DMS 273 (cell line): ENCODE measurements at regions not wholly inside any gene's neighbourhood (a gene's known extent, or its start where the extent isn't known, plus 50 kb on each side); places are given as distances from the start of the nearest gene placed in this dataset.
"Not testable (repeated sequence)": the region's sequence is repeated elsewhere in the genome, so short reads cannot be mapped to it uniquely, and the experiment has no call there.

Experiments used
- DNase-seq: peaks from one replicate; lab custom pipeline; 2025; ENCODE audit not compliant: unreplicated experiment; lab: John Stamatoyannopoulos, UW

DNA sequence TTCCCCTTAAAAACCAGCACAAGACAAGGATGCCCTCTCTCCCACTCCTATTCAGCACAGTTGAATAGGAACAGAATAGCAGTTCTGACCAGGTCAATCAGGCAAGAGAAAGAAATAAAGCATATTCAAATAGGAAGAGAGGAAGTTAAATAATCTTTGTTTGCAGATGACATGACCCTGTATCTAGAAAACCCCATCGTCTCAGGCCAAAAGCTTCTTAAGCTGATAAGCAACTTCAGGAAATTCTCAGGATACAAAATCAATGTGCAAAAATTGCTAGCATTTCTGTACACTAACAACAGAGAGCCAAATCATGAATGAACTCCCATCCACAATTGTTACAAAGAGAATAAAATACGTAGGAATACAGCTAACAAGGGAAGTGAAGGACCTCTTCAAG lies 394.1 kb upstream of the NFIA start:
- not testable (repeated sequence) for DNase-seq

DNA sequence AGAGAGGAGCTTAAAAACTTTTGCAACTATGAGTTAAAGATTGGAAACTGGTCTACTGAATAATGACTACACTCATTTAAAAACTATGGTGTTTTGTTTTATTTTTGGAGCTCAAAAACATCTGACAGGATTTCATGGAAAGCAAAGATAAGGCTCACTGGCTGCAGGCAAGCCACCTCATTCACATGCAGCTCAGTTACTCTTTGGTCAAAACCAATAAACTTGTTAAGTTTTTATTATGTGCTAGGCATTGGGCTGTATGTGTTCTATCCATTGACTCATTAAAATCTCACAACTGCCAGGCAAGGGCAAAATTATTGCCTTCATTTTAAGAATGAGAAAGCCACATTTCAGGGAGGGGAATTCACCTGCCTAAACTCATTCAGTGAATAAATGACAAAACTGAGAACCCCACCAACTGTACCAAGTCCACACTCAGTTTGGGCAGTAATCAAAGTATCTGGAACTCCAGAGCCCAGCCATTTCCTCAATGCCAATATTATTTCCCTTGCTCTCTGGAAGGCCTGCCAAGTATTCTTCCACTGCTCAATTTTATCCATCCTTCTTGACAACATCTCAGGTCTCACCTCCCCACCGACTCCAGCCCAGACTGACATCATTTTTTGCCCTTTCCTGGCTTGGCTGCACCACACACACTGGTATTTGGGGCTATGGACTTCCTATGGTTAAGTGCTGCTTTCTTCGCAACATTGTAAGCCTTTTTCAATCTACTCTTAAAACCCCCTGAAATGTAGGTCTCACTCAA lies 401.1 kb upstream of the NFIA start:
- DNase-seq: no peak

DNA sequence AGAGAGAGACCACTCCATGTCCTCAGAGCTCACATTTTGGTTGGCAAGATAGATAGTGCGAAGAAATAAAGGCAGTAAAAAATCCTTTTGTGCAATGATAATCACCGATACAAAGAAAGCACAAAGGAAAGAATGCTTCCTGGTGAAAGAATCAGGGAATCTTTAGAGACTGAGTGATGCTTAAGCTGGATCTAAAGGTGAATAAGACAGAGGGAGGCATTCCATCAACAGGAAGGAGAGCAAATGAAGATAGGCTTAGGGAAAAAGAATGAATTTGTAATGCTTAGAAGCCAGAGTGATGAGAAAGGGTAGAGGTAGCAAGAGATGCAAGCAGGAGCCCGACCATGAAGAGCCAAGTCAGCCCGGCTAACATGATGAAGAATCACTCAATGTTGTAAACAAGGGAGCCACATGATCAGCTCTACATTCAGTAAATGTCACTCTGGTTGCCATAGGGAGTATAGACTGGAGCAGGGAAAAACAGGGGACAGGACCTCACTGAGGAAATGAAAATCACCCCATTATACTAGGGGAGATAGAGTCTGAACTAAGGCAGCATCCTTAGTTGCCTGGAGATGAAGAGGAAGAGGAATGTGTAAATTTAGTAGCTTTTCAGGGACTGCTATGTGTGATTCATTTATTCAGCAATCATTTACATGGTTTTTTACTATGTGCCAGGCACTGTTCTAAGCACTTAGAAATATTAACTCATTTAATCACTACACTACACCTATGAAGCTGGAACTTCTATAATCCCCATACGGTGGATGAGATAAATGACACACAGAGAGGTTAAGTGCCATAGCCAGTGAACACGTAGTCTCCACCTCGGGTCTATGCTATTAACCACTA lies 402.6 kb upstream of the NFIA start:
- no peak for DNase-seq

DNA sequence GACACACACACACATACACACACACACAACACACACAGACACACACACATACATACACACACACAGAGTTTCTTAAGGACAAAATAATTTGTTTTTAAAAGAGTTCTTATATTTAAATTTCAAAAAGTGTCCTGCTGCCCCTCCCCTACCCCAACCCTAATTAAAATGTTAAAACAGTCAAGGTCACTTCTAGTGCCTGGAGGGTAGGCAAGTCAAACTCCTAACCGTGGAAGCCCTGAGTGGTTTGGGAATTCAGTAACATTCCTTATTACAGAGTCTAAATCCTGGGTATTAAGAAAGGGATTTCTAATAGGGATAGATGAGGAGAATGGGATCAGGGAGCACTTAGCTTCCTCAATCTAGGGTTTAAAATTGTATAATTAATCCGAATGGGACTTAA lies 403.6 kb upstream of the NFIA start:
- no peak for DNase-seq

DNA sequence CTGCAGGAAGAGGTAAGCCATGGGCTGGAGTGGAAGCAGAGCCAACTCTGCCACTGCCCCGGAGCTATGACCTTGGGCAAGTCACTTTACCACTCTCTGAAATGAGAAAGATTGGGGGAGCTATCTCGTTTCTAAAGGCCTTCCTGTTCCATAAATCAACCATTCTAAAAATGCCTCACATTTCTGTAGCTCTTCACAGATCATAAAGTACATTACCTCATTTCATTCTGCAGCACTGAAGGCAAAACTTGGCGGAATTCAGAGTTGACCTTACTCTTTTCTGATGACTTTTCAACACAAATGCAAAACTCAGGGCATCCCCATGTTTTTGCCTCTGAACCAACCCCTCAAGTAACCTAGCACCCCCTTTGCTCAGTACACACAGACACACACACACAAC lies 404.0 kb upstream of the NFIA start:
- no peak for DNase-seq

DNA sequence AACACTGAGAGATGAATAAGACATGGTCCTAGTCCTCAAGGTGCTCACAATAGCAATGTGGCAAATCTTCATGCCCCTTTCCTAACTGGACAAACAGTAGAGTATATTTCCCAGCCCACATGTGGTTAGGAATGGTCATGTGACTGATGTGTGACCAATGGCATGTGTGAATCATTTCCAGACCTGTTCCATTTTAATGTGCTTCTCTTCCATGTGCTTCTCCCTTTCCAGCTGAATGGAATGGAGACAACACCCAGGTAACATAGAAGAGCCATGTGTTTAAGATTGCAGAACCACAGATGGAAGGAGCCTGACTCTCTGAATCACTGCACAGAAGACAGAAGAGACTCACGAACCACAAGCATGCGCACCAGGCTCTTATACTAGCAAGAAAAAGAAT lies 409.9 kb upstream of the NFIA start:
- DNase-seq: no peak

DNA sequence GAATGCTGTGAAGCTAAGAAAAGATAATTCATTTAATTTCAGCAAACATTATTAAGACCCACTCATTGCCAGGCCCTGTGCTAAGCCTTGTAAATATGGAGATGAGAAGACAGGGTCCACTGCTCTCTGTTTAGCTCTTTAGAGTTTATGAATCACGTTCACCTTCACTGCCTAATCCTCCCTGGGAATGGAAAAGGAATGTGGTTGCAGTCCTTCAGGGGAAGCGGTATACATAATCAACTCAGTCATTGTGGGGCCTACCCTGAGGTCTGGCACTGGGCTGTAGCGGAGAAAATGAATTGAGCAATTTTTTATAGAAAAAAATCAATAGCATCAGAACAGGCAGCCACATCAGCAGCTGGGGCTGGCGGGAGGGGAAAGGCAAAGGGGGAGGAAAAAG lies 412.1 kb upstream of the NFIA start:
- no peak for DNase-seq

DNA sequence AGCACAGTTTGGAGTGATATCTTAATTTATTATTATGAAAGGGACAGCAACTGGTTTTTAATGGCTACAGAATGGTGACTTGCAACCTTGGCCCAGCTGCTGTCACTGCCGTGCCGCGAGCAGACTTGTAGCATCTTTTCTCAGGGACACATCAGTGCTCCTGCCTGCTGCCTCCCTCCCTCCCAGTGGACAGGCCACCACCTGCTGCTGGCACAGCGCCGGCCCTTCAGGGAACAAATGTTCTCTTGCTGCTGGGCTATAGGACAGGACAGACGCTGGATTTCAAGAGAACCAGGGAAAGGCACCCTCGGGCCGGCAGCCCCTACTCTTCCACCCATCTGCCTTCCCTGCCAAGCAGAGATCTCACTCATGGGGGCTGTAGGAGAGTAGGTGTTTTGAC lies 413.8 kb upstream of the NFIA start:
- peak; percentile 23 for DNase-seq

DNA sequence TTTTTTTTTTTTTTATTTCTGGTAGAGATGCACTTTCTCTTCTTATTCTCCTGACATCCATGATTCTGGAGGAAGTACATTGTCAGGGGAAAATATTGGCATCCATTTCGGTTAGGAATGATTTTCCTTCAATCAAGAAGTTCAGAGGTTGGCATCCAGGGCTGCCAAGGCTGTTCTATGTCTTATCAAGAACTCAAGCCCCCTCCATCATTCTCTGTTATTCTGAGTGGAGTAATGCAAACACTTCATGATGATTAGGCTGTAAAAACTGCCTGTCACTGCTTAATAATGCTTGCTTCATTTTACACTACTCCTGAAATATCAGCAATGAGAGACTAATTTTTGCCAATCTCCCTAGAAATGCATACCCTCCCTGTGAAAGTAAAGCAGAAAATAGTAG lies 417.1 kb upstream of the NFIA start:
- DNase-seq: no peak

DNA sequence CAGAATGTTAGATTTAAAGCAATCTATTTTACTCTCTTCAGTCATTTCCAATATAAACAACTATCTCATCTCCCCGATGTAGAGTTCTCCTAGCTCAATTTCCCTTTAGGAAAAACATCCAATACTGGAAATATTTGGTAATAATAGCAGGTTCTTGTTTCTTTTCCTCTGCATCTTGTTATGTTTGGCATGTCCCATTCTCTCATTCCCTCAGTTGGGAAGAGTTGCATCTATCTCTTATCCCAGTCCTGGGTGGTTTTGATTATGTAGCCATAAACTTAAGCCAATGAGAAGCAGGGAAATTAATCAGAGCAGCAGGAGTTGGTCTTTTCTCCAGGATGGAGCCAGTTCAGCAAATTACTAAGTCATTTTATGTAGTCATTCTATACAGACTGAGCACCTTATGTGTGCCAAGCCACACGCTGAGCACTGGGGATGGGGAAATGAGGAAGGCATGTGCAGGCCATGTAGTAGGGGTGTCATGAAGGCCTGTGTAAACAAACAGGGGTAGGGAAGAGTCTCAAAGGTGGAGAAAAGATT lies 418.2 kb upstream of the NFIA start:
- no peak for DNase-seq

DNA sequence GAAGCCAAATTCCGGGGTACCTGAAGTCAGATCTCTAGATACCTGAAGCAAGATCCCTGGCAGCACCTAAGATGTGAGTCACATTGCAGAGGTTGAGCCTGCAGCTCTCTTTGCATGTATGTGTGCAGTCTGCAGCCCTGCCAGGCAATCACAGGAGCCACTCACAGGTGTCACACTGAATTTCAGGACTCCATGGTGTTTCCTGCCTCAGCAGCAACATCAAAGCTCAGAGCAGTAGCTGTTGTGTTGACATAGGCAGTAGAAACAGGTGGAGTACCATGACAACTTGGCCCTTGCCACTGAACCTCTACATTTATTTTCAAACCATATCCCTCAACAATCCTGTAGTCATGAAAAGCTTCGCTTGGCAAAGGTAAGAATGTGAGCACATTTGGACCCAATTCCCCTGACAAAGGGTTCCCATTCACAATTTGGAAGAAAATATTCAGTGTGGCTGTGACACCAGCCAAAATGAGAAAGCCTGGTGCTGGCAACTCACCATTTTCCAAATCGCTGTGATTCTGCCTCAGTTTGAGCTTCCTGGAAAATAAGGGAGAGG lies 419.8 kb upstream of the NFIA start:
- DNase-seq: no peak

DNA sequence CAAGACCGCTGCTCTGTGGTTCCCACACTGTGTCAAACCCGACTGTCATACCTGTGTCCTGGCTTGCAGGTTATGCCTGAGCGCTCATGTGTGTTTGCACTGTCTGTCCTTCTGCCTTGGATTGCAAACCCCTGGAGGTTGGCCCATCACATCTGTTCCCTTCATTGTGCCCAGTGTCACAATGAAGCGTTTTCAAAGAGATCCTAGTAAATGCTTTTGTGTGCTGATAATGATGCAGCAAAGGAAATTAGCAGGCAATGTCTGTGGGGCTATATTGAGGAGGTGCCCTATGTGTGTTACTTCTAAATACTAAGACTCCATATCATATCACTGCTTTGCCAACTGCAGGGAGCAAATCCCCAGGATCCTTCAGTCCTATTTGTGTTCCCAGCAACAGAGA lies 424.4 kb upstream of the NFIA start:
- no peak for DNase-seq

DNA sequence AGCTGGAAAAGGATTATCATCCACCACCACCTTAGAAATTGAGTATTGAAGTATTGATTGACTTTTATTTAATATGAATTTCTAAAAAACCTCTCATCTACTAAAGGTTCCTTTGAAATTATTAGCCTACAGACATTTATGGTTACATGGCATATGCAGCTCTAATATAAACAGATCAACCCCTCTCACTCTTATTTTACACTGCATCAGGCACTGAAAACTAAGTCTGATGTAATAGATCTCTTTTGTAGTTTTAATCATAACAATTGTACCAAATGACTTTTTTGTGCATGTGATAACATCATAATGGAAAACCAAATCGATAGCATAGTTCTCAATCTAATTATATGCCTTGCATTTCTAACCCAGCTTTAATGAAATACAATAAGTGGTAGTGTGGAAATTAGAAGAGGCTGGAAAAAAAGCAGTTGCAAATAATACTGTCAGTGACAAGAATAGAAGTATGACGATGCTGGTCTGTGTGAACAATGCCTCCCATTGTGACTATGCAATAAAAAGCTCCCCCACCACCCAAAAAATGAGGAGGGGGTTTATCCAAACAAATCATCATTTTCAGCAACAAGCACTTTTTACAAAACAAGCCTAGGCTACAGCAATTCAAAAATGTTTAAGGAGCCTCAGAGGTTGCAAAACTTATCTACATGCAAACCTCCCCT lies 426.5 kb upstream of the NFIA start:
- no peak for DNase-seq

DNA sequence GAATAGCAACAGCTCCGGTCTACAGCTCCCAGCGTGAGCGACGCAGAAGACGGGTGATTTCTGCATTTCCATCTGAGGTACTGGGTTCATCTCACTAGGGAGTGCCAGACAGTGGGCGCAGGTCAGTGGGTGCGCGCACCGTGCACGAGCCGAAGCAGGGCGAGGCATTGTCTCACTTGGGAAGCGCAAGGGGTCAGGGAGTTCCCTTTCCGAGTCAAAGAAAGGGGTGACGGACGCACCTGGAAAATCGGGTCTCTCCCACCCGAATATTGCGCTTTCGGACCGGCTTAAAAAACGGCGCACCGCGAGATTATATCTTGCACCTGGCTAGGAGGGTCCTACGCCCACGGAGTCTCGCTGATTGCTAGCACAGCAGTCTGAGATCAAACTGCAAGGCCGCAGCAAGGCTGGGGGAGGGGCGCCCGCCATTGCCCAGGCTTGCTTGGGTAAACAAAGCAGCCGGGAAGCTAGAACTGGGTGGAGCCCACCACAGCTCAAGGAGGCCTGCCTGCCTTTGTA lies 442.3 kb upstream of the NFIA start:
- not testable (repeated sequence) for DNase-seq

DNA sequence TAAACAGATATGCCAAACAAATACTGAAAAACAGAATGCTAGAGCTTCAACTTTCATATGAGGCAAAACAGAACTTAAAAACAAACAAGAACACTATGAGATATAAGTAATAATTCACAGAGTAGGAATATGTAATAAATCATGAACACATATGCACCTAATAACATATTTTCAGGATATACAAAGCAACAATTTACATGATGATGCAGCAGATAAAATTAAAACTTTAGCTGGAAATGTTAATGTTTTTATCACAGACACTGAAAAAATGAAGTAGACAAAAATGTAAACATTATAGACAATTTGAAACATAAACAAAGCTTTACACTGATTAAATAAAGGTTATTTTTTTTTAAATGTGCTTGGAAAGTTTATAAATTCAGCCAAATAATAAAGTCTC lies 443.1 kb upstream of the NFIA start:
- no peak for DNase-seq

DNA sequence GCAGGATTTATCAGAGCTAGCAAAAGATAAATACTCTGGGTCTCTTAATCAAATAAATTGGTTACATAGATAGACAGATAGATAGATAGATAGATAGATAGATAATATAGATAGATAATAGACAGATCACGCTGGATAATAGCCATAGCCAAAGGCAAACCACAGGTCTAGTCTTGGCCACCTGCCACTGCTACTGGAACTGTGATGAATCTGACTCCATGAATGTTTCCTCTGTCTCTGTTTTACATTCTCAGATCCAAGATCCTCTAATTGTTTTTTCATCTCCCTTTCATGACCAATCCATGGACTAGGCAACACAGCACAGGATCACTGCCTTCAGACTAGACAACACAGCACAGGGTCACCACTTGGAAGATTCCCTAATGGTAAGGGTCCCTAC lies 444.7 kb upstream of the NFIA start:
- DNase-seq: peak; percentile 19

DNA sequence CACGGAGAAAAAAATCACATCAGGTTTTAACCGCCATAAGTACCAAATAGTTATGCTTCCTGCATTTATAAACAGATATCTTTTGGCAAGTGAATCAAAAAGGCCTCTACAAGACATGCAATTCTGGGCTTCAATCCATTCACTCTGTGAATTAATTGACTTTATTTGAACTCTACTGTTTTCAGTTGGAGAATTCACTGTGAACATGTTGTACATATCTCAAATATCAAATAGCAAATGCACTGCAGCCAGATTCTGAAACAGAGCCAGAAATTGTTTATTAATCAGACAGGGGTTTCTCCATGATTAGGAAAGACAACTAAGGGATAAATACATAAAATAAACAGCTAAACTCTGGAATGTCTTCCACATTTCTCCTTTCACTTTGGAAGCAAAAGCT lies 445.4 kb upstream of the NFIA start:
- peak; percentile 7 for DNase-seq

DNA sequence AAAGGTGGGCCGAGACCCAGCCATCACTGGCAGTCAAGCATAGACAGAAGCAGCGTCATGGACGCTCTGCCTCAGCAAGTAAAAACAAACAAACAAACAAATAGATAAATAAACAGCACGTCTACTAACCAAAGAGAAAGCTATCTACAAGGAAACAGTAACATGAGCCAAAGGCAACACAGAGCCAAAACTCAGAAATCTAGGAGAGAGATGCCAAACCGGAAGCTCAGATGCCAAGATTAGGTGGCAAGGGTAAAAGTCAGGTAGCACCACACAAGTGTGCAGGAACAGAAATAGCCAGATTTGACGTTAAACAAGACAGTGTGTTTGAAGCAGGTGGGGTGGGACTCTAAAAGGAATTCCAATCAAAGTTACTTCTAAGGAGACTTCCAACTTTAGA lies 448.3 kb upstream of the NFIA start:
- no peak for DNase-seq

DNA sequence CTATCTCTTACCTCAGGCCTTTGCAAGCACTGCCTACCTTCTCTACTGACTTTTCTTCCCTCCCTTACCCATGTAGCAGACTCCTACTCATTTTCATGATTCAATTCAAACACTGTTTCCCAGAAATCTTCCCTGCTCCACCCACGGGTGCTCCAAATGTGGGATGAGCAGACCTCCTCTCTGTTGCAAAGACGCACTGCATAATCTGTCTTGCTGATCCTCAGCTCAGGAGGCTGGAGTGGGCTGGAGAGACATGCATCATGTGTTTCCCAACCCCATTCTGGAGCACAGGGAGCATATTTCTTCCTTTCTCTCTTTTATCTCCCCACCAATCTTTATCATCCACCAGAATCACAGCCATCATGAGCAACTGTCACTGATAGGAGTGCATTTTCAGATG lies 459.9 kb upstream of the NFIA start:
- no peak for DNase-seq

DNA sequence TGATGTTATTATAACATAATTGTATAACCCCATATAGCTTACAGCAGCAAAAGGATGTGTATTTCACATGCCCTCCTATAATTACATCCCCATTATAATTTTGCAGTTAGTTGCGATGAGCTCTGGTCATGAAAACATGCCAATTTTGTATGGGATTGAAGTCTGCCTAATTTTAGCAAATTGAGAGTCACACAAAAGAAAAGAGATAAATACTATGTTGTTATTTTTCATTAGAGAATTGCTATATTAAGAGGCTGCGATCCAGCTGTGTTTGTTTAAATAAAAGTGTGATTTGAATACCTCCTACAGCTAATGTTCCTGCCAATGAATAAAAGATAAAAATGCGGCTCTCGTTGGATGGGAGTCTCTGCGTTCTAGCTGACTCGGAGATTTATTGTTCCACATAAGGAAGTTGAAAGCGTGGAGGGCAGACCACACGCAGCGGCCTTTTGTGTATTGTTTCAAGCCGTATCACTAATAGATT lies 461.0 kb upstream of the NFIA start:
- DNase-seq: no peak

DNA sequence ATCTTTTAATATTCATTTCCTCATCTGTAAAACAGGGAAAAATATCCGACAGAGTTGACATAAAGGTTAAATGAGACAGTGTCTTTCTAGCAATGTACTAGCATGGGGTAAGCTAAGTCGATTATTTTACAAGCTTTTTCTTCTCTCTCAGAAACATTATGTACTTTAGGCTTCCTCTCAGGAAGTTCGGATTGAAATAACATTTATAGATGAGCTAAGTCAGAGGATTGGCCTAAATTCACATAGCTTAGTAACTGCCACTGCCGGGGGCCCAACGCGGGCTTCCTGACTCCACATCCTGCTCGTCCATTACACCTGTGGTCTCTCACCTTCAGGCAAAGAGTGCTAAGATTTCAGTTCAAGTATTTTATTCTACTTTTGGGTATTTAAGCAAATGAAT lies 462.3 kb upstream of the NFIA start:
- DNase-seq: no peak
